Suprapubic skin (tissue), 4 donors: ENCODE measurements at regions not wholly inside any gene's neighbourhood (a gene's known extent, or its start where the extent isn't known, plus 50 kb on each side); places are given as distances from the start of the nearest gene placed in this dataset.

Experiments used
- POLR2A ChIP-seq, 2 donors: fragments of 450-650 bp; IDR thresholded peaks; one replicate each; pipeline ENCODE4 v1.6.1; 2017; ENCODE audit warnings: antibody characterized with exemption in 2 of 2, mild to moderate bottlenecking in 2 of 2, moderate library complexity in 2 of 2
- POLR2AphosphoS5 ChIP-seq, 3 donors: sonication (generic); formaldehyde crosslinking; IDR thresholded peaks; one replicate each; pipeline ENCODE4 v1.6.1; 2017; ENCODE audit warnings: antibody characterized with exemption in 3 of 3
- TF ChIP-seq, protein P1 (sequence below), 2 donors: fragments of 200-600 bp in 1 of 2; fragments of 450-650 bp in 1 of 2; sonication (generic) in 1 of 2; IDR thresholded peaks; one replicate each; pipeline ENCODE4 v1.5.1; 2016 to 2019; ENCODE audit warnings: antibody characterized with exemption in 2 of 2, mild to moderate bottlenecking in 1 of 2, moderate library complexity in 1 of 2

DNA sequence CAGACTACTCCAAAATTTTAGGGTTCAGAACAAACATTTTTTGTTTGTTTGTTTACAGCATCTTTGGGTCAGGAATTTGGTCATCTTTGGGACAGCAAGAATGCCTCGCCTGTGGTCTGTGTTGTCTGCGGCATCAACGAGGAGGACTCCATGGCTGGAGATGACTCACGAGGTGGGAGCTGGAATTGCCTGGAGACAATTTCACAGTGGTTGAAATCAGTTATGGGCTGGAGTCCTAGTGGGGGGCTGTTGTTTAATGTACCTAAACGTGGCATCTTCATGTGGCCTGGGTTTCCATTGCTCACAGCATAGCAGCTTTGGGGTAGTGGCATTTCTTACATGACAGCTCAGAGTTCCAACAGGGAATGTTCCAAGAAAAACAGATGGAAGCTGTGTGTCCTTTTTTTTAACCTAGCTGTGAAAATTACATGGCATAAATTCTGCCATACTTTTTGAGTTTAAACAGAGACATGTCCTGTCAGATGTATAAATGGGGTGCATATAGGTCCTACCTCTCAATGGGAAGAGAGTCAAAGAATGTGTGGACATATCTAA, 507.3 kb upstream of the CBLB start:
- TF ChIP-seq POLR2AphosphoS5 (IDR thresholded peaks at IDR 0.05) (no peak), POLR2A (IDR thresholded peaks at IDR 0.05) (no peak)
- TF ChIP-seq, protein P1, sequence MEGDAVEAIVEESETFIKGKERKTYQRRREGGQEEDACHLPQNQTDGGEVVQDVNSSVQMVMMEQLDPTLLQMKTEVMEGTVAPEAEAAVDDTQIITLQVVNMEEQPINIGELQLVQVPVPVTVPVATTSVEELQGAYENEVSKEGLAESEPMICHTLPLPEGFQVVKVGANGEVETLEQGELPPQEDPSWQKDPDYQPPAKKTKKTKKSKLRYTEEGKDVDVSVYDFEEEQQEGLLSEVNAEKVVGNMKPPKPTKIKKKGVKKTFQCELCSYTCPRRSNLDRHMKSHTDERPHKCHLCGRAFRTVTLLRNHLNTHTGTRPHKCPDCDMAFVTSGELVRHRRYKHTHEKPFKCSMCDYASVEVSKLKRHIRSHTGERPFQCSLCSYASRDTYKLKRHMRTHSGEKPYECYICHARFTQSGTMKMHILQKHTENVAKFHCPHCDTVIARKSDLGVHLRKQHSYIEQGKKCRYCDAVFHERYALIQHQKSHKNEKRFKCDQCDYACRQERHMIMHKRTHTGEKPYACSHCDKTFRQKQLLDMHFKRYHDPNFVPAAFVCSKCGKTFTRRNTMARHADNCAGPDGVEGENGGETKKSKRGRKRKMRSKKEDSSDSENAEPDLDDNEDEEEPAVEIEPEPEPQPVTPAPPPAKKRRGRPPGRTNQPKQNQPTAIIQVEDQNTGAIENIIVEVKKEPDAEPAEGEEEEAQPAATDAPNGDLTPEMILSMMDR (IDR thresholded peaks at IDR 0.05) = no peak
